ENCODE measurements at regions not wholly inside any gene's neighbourhood (a gene's known extent, or its start where the extent isn't known, plus 50 kb on each side); places are given as distances from the start of the nearest gene placed in this dataset.

GRCh38 chr9:99466781-99467180 is 244.7 kb downstream of the SEC61B start:
- no peak for TF ChIP-seq USF2 (CRISPR knock-in tag; IDR thresholded peaks at IDR 0.05)
- no peak for TF ChIP-seq ZBTB21 (CRISPR knock-in tag; IDR thresholded peaks at IDR 0.05; ENCODE audit: borderline replicate concordance)
- TF ChIP-seq TCF7 (CRISPR knock-in tag; IDR thresholded peaks at IDR 0.05; ENCODE audit: low read depth) = no peak
- no peak for TF ChIP-seq USF1 (CRISPR knock-in tag; IDR thresholded peaks at IDR 0.05)
- TF ChIP-seq HMGA2 (CRISPR knock-in tag; IDR thresholded peaks at IDR 0.05) = no peak
- TF ChIP-seq MLX (CRISPR knock-in tag; IDR thresholded peaks at IDR 0.05) = no peak
- TF ChIP-seq NFYB (CRISPR knock-in tag; conservative IDR thresholded peaks at IDR 0.05; ENCODE audit: low read depth) = no peak
- TF ChIP-seq JAZF1 (CRISPR knock-in tag; IDR thresholded peaks at IDR 0.05) = no peak
- TF ChIP-seq TP53 (CRISPR knock-in tag; IDR thresholded peaks at IDR 0.05) = no peak
- no peak for TF ChIP-seq ZMAT4 (CRISPR knock-in tag; IDR thresholded peaks at IDR 0.05)
- no peak for TF ChIP-seq ZNF671 (CRISPR knock-in tag; IDR thresholded peaks at IDR 0.05)
- no peak for TF ChIP-seq NR3C1 (CRISPR knock-in tag; conservative IDR thresholded peaks at IDR 0.05; ENCODE audit: low read depth)
- TF ChIP-seq ATF2 (CRISPR knock-in tag; IDR thresholded peaks at IDR 0.05; ENCODE audit: borderline replicate concordance, low read depth) = no peak
- no peak for TF ChIP-seq ZNF263 (CRISPR knock-in tag; IDR thresholded peaks at IDR 0.05; ENCODE audit: low read depth)
- no peak for TF ChIP-seq AR (CRISPR knock-in tag; IDR thresholded peaks at IDR 0.05)
- no peak for TF ChIP-seq ZNF396 (CRISPR knock-in tag; IDR thresholded peaks at IDR 0.05; ENCODE audit: borderline replicate concordance)
- no peak for TF ChIP-seq JUN (CRISPR knock-in tag; IDR thresholded peaks at IDR 0.05)
- TF ChIP-seq PREB (CRISPR knock-in tag; IDR thresholded peaks at IDR 0.05; ENCODE audit: borderline replicate concordance) = no peak
- Mint-ChIP-seq H3K4me1 (peaks cover 7% of the 10 kb centered on the region; the same call in 1 of the 2 replicates), H3K27ac (no peak overlapping the region), H3K27me3 (ENCODE audit: low read depth) (peaks cover 6% of the 10 kb centered on the region; the same call in 1 of the 2 replicates), H3K9me3 (peaks cover 9% of the 10 kb centered on the region), H3K4me3 (no peak overlapping the region), H3K36me3 (no peaks in the 10 kb centered on the region)
- POLR2A ChIA-PET = no interaction called here
- DNase-seq (ENCODE audit: low spot score) (no peak), ATAC-seq (no peak)
- CTCF ChIA-PET = no interaction called here

- Mint-ChIP-seq H3K27ac (no peak overlapping the region), H3K9me3 (0 out of 2 replicates have a peak, but pooled peaks cover 4% of the 10 kb centered on the region), H3K4me3 (no peak overlapping the region), H3K27me3 (ENCODE audit: low read depth) (peaks cover 2% of the 10 kb centered on the region; the same call in 1 of the 2 replicates), H3K4me1 (peaks cover 2% of the 10 kb centered on the region; the same call in 1 of the 2 replicates), H3K36me3 (no peaks in the 10 kb centered on the region)
- TF ChIP-seq ZNF532 (CRISPR knock-in tag; IDR thresholded peaks at IDR 0.05; ENCODE audit: borderline replicate concordance) (no peak), ELF4 (CRISPR knock-in tag; IDR thresholded peaks at IDR 0.05; ENCODE audit: low read depth) (no peak), SMAD3 (CRISPR knock-in tag; IDR thresholded peaks at IDR 0.05; ENCODE audit: borderline replicate concordance) (no peak)
- DNase-seq (ENCODE audit: low spot score) = no peak
- CTCF ChIA-PET = no interaction called here
- POLR2A ChIA-PET = no interaction called here
- ATAC-seq = no peak
Measured at GRCh38 chr9:99471033-99471432, 249.0 kb downstream of the SEC61B start.

All from WTC11 (cell line).